Activated T-cell treated with anti-CD3 and anti-CD28 coated beads, Interleukin-2, amount 50 U/mL, for 72 hours (primary cell): ENCODE measurements at regions not wholly inside any gene's neighbourhood (a gene's known extent, or its start where the extent isn't known, plus 50 kb on each side); places are given as distances from the start of the nearest gene placed in this dataset.

Experiments used
- ATAC-seq, 2 donors: fragments of 150-1000 bp; cut with Tn5 transposase; replicated peaks in 1 of 2; 2 replicates each; pipeline ENCODE4 v1.10.0; 2021; ENCODE audit warnings: moderate library complexity in 2 of 2, mild to moderate bottlenecking in 1 of 2
- DNase-seq, 2 donors: peaks; one replicate each; pipeline ENCODE4 v3.0.0; 2021 to 2022; ENCODE audit warnings: mixed read lengths in 1 of 2
- H3K27ac Mint-ChIP-seq: one replicate; pipeline ENCODE4 v1.8.0; 2022; ENCODE audit warnings: mild to moderate bottlenecking, moderate library complexity, mixed read lengths
- H3K27me3 Mint-ChIP-seq: one replicate; pipeline ENCODE4 v1.8.0; 2022; ENCODE audit warnings: low read depth, mixed read lengths
- H3K36me3 Mint-ChIP-seq, 2 donors: one replicate each; pipeline ENCODE4 v1.8.0; 2022; ENCODE audit warnings: mixed read lengths in 2 of 2, mild to moderate bottlenecking in 1 of 2; ENCODE audit not compliant: insufficient read depth in 2 of 2
- H3K4me1 Mint-ChIP-seq: one replicate; pipeline ENCODE4 v1.8.0; 2022; ENCODE audit warnings: low read depth, mixed read lengths
- H3K4me3 Mint-ChIP-seq, 2 donors: one replicate each; pipeline ENCODE4 v1.8.0; 2022; ENCODE audit warnings: mild to moderate bottlenecking in 2 of 2, mixed read lengths in 2 of 2, moderate library complexity in 2 of 2
- H3K9me3 Mint-ChIP-seq, 2 donors: one replicate each; pipeline ENCODE4 v1.8.0; 2022; ENCODE audit warnings: mixed read lengths in 2 of 2

GRCh38 chr14:79989990-79990389, 221.3 kb downstream of the DIO2 start:
- no peak overlapping the region for H3K27ac Mint-ChIP-seq
- H3K9me3 Mint-ChIP-seq, result peaks cover 4 to 10% of the 10 kb centered on the region in 2 donors

GRCh38 chr14:79986251-79986650, 225.1 kb downstream of the DIO2 start:
- H3K4me3 Mint-ChIP-seq, result no peak overlapping the region
- no peaks in the 10 kb centered on the region for H3K4me1 Mint-ChIP-seq
- no peaks in the 10 kb centered on the region for H3K36me3 Mint-ChIP-seq
- DNase-seq, result no peak
- no peak overlapping the region for H3K27ac Mint-ChIP-seq
- ATAC-seq, result no peak
- H3K9me3 Mint-ChIP-seq, result peaks cover 0 to 9% of the 10 kb centered on the region in 2 donors
- no peaks in the 10 kb centered on the region for H3K27me3 Mint-ChIP-seq

More at GRCh38 chr14:79989990-79990389, 221.3 kb downstream of the DIO2 start:
- Mint-ChIP-seq H3K36me3 (no peaks in the 10 kb centered on the region), H3K27me3 (no peaks in the 10 kb centered on the region), H3K4me1 (no peaks in the 10 kb centered on the region), H3K4me3 (no peak overlapping the region)
- ATAC-seq (no peak), DNase-seq (no peak)

GRCh38 chr14:79972230-79972629, 239.1 kb downstream of the DIO2 start:
- Mint-ChIP-seq H3K4me1 (no peaks in the 10 kb centered on the region), H3K4me3 (no peak overlapping the region), H3K27ac (no peak overlapping the region), H3K27me3 (no peaks in the 10 kb centered on the region), H3K36me3 (peaks cover 1 to 2% of the 10 kb centered on the region in 2 donors), H3K9me3 (peaks cover 6 to 10% of the 10 kb centered on the region in 2 donors)
- ATAC-seq (no peak), DNase-seq (no peak)

- Mint-ChIP-seq H3K27ac (no peak overlapping the region), H3K4me3 (no peak overlapping the region), H3K4me1 (no peaks in the 10 kb centered on the region), H3K9me3 (peaks cover 6 to 11% of the 10 kb centered on the region in 2 donors), H3K27me3 (no peaks in the 10 kb centered on the region), H3K36me3 (peaks cover 1 to 2% of the 10 kb centered on the region in 2 donors)
- DNase-seq (no peak), ATAC-seq (no peak)
Measured at GRCh38 chr14:79971330-79971729, 240.0 kb downstream of the DIO2 start.

- ATAC-seq, result no peak
- H3K27ac Mint-ChIP-seq, result no peak overlapping the region
- no peaks in the 10 kb centered on the region for H3K4me1 Mint-ChIP-seq
- peaks cover 4 to 13% of the 10 kb centered on the region in 2 donors for H3K9me3 Mint-ChIP-seq
- peaks cover 2 to 3% of the 10 kb centered on the region in 2 donors for H3K36me3 Mint-ChIP-seq
- no peak for DNase-seq
- H3K4me3 Mint-ChIP-seq, result no peak overlapping the region
- H3K27me3 Mint-ChIP-seq, result no peaks in the 10 kb centered on the region
Measured at GRCh38 chr14:79967453-79967852, 243.9 kb downstream of the DIO2 start.

GRCh38 chr14:79967001-79967400, 244.3 kb downstream of the DIO2 start:
- Mint-ChIP-seq H3K4me1 (no peaks in the 10 kb centered on the region), H3K9me3 (peaks cover 4 to 15% of the 10 kb centered on the region in 2 donors), H3K36me3 (peaks cover 2 to 3% of the 10 kb centered on the region in 2 donors), H3K27ac (no peak overlapping the region), H3K27me3 (no peaks in the 10 kb centered on the region), H3K4me3 (no peak overlapping the region)
- DNase-seq (no peak), ATAC-seq (no peak)

- no peak overlapping the region for H3K27ac Mint-ChIP-seq
- no peaks in the 10 kb centered on the region for H3K27me3 Mint-ChIP-seq
- DNase-seq (no peak), ATAC-seq (no peak)
- no peak overlapping the region for H3K4me3 Mint-ChIP-seq
- H3K4me1 Mint-ChIP-seq, result no peaks in the 10 kb centered on the region
- peaks cover 2 to 3% of the 10 kb centered on the region in 2 donors for H3K36me3 Mint-ChIP-seq
- peaks cover 4 to 15% of the 10 kb centered on the region in 2 donors for H3K9me3 Mint-ChIP-seq
Measured at GRCh38 chr14:79965896-79966295, 245.4 kb downstream of the DIO2 start.

GRCh38 chr14:79961197-79961596, 250.1 kb downstream of the DIO2 start:
- Mint-ChIP-seq H3K36me3 (peaks cover 0 to 2% of the 10 kb centered on the region in 2 donors), H3K4me3 (no peak overlapping the region), H3K27me3 (no peaks in the 10 kb centered on the region), H3K27ac (no peak overlapping the region), H3K9me3 (peaks cover 5 to 14% of the 10 kb centered on the region in 2 donors), H3K4me1 (no peaks in the 10 kb centered on the region)
- ATAC-seq (no peak), DNase-seq (no peak)

GRCh38 chr14:79960288-79960687, 251.0 kb downstream of the DIO2 start:
- DNase-seq, result no peak
- Mint-ChIP-seq H3K36me3 (peaks cover 0 to under 1% of the 10 kb centered on the region in 2 donors), H3K4me3 (no peak overlapping the region), H3K9me3 (peaks cover 10 to 14% of the 10 kb centered on the region in 2 donors), H3K27ac (no peak overlapping the region), H3K4me1 (no peaks in the 10 kb centered on the region), H3K27me3 (no peaks in the 10 kb centered on the region)
- no peak for ATAC-seq

GRCh38 chr14:79951572-79951971, 259.7 kb downstream of the DIO2 start:
- Mint-ChIP-seq H3K36me3 (peaks cover 0 to 4% of the 10 kb centered on the region in 2 donors), H3K4me1 (no peaks in the 10 kb centered on the region), H3K4me3 (no peak overlapping the region), H3K27me3 (no peaks in the 10 kb centered on the region), H3K9me3 (peaks cover 16 to 23% of the 10 kb centered on the region in 2 donors), H3K27ac (no peak overlapping the region)
- ATAC-seq (no peak), DNase-seq (no peak)

- H3K36me3 Mint-ChIP-seq, result peaks cover 0 to 3% of the 10 kb centered on the region in 2 donors
- H3K4me3 Mint-ChIP-seq, result no peak overlapping the region
- DNase-seq, result no peak
- H3K9me3 Mint-ChIP-seq, result peaks cover 9 to 11% of the 10 kb centered on the region in 2 donors
- H3K27me3 Mint-ChIP-seq, result no peaks in the 10 kb centered on the region
- H3K27ac Mint-ChIP-seq, result no peak overlapping the region
- H3K4me1 Mint-ChIP-seq, result no peaks in the 10 kb centered on the region
- no peak for ATAC-seq
Measured at GRCh38 chr14:79949906-79950305, 261.4 kb downstream of the DIO2 start.

GRCh38 chr14:79947440-79948054, 263.8 kb downstream of the DIO2 start:
- Mint-ChIP-seq H3K27ac (no peak overlapping the region), H3K36me3 (no peaks in the 10 kb centered on the region), H3K4me3 (no peak overlapping the region), H3K9me3 (peaks cover 6 to 8% of the 10 kb centered on the region in 2 donors), H3K27me3 (no peaks in the 10 kb centered on the region), H3K4me1 (no peaks in the 10 kb centered on the region)
- no peak for DNase-seq
- ATAC-seq, result no peak

GRCh38 chr14:79939235-79939634, 272.1 kb downstream of the DIO2 start:
- Mint-ChIP-seq H3K27ac (no peak overlapping the region), H3K4me3 (no peak overlapping the region), H3K4me1 (no peaks in the 10 kb centered on the region), H3K9me3 (peaks cover 2 to 4% of the 10 kb centered on the region in 2 donors), H3K27me3 (no peaks in the 10 kb centered on the region), H3K36me3 (no peaks in the 10 kb centered on the region)
- no peak for ATAC-seq
- no peak for DNase-seq

GRCh38 chr14:79938185-79938584, 273.1 kb downstream of the DIO2 start:
- no peak overlapping the region for H3K4me3 Mint-ChIP-seq
- ATAC-seq (no peak), DNase-seq (no peak)
- no peak overlapping the region for H3K27ac Mint-ChIP-seq
- H3K4me1 Mint-ChIP-seq, result no peaks in the 10 kb centered on the region
- H3K27me3 Mint-ChIP-seq, result no peaks in the 10 kb centered on the region
- H3K36me3 Mint-ChIP-seq, result no peaks in the 10 kb centered on the region
- peaks cover 2% of the 10 kb centered on the region in 2 donors for H3K9me3 Mint-ChIP-seq
